Motor neuron (in vitro differentiated cells): ENCODE measurements at regions not wholly inside any gene's neighbourhood (a gene's known extent, or its start where the extent isn't known, plus 50 kb on each side); places are given as distances from the start of the nearest gene placed in this dataset.

Experiments
- ATAC-seq, 8 experiments: fragments of 200-7000 bp; cut with Tn5 transposase; replicated peaks in 6 of 8; 2 replicates each; pipeline ENCODE4 v1.8.0; 2021; ENCODE audit warnings: mild to moderate bottlenecking in 8 of 8, moderate library complexity in 8 of 8
- H3K27ac ChIP-seq, 2 donors: fragments of 250-450 bp; sonication (Bioruptor Pico); 2 replicates each; pipeline ENCODE4 v1.9.0; 2021; ENCODE audit warnings: antibody characterized with exemption in 2 of 2, mild to moderate bottlenecking in 2 of 2, moderate library complexity in 1 of 2
- H3K4me1 ChIP-seq, 2 donors: fragments of 250-450 bp; sonication (Bioruptor Pico); replicated peaks in 1 of 2; 2 replicates each; pipeline ENCODE4 v1.6.1; 2021; ENCODE audit warnings: antibody characterized with exemption in 2 of 2, mild to moderate bottlenecking in 2 of 2, moderate library complexity in 1 of 2
- H3K4me3 ChIP-seq, 5 donors: fragments of 250-450 bp; sonication (Bioruptor Pico); 2 replicates each; pipeline ENCODE4 v1.9.0; 2021; ENCODE audit warnings: antibody characterized with exemption in 5 of 5, mild to moderate bottlenecking in 5 of 5, moderate library complexity in 4 of 5
- WGBS, 10 experiments: fragments of 450-650 bp; shearing (Covaris generic); methylation state at CpG; one replicate each; pipeline ENCODE4 v1.0.0; 2022; 5-methylcytosine and 5-hydroxymethylcytosine counted together
- in situ Hi-C, 9 experiments: fragments of 400-800 bp; cut with MboI; loops; one replicate each; pipeline ENCODE4 v1.15.0; 2021; ENCODE audit warnings: low sequenced_read_pairs in 9 of 9, low pct_unique_long_range_greater_than_20kb in 2 of 9; ENCODE audit not compliant: unreplicated experiment in 9 of 9

- 0 to 90% (median 50%) methylated on average over 1 of the region's 1 CpG; no CpG with 5 or more reads in 5 of the 10 experiments for WGBS, 10 experiments
- ATAC-seq = peak in 7 of 8 experiments; percentile 47 to 95 (median 77)
- Histone ChIP-seq H3K27ac (no peak overlapping the region), H3K4me1 (peaks cover 6 to 8% of the 10 kb centered on the region in 2 donors), H3K4me3 (no peak overlapping the region)
- in situ Hi-C loops = loop anchor here in 2 of 9 experiments (25.0 kb wide), 2 partner anchors 175 to 575 kb away; partner anchors contain the start of gene BTG1 (in 2 of the 2)
These were observed 379.9 kb upstream of the DCN start for GRCh38 chr12:91562476-91562875.

GRCh38 chr12:91561958-91562325 is 379.3 kb upstream of the DCN start:
- ATAC-seq = no peak
- in situ Hi-C loops = loop anchor here in 2 of 9 experiments (25.0 kb wide), 2 partner anchors 175 to 575 kb away; partner anchors contain the start of gene BTG1 (in 2 of the 2)
- Histone ChIP-seq H3K4me3 (no peak overlapping the region), H3K4me1 (peaks cover 8% of the 10 kb centered on the region in 2 donors), H3K27ac (no peak overlapping the region)
- WGBS, 10 experiments = 0 to 100% (median 93%) methylated on average over 1 to 2 of the region's 2 CpGs; no CpG with 5 or more reads in 1 of the 10 experiments

- in situ Hi-C loops = loop anchor here in 2 of 9 experiments (25.0 kb wide), 2 partner anchors 174 to 576 kb away; partner anchors contain the start of gene BTG1 (in 2 of the 2)
- Histone ChIP-seq H3K4me3 (no peak overlapping the region), H3K27ac (no peak overlapping the region), H3K4me1 (peaks cover 11 to 13% of the 10 kb centered on the region in 2 donors)
- ATAC-seq = no peak
- WGBS, 10 experiments = 50 to 91% (median 77%) methylated on average over 2 to 3 of the region's 3 CpGs; no CpG with 5 or more reads in 1 of the 10 experiments
These were observed 378.8 kb upstream of the DCN start for GRCh38 chr12:91561301-91561957.

GRCh38 chr12:91556909-91557308 is 374.3 kb upstream of the DCN start:
- in situ Hi-C loops = loop anchor here in 2 of 9 experiments (25.0 kb wide), 2 partner anchors 170 to 580 kb away; partner anchors contain the start of gene BTG1 (in 2 of the 2)
- peaks cover 20 to 24% of the 10 kb centered on the region in 2 donors for H3K4me1 ChIP-seq
- peak overlapping the region; percentile 59 to 65 for H3K27ac ChIP-seq
- ATAC-seq = no peak
- 95 to 100% (median 100%) methylated on average over 1 to 2 of the region's 4 CpGs; no CpG with 5 or more reads in 7 of the 10 experiments for WGBS, 10 experiments
- no peak overlapping the region for H3K4me3 ChIP-seq

GRCh38 chr12:91555436-91556415 is 373.1 kb upstream of the DCN start:
- 27 to 74% (median 54%) methylated on average over 2 to 7 of the region's 7 CpGs for WGBS, 10 experiments
- peaks cover 20 to 24% of the 10 kb centered on the region in 2 donors for H3K4me1 ChIP-seq
- in situ Hi-C loops = loop anchor here in 2 of 9 experiments (25.0 kb wide), 2 partner anchors 168 to 582 kb away; partner anchors contain the start of gene BTG1 (in 2 of the 2)
- peak in 5 of 8 experiments; percentile 85 to 89 (median 88) for ATAC-seq
- no peak overlapping the region for H3K4me3 ChIP-seq
- H3K27ac ChIP-seq = peak overlapping the region; percentile 59 to 65

- in situ Hi-C loops = loop anchor here in 2 of 9 experiments (25.0 kb wide), 2 partner anchors 165 to 585 kb away; partner anchors contain the start of gene BTG1 (in 2 of the 2)
- no peak overlapping the region for H3K4me3 ChIP-seq
- no peak overlapping the region for H3K27ac ChIP-seq
- ATAC-seq = no peak
- WGBS, 10 experiments = 72 to 100% (median 91%) methylated on average over 1 to 8 of the region's 8 CpGs
- H3K4me1 ChIP-seq = peaks cover 18 to 24% of the 10 kb centered on the region in 2 donors
These were observed 369.3 kb upstream of the DCN start for GRCh38 chr12:91551927-91552326.

GRCh38 chr12:91551242-91551641 is 368.6 kb upstream of the DCN start:
- peaks cover 11 to 19% of the 10 kb centered on the region in 2 donors for H3K4me1 ChIP-seq
- no peak for ATAC-seq
- 88 to 100% (median 100%) methylated on average over 1 of the region's 1 CpG; no CpG with 5 or more reads in 1 of the 10 experiments for WGBS, 10 experiments
- H3K27ac ChIP-seq = no peak overlapping the region
- in situ Hi-C loops = loop anchor here in 2 of 9 experiments (25.0 kb wide), 2 partner anchors 164 to 586 kb away; partner anchors contain the start of gene BTG1 (in 2 of the 2)
- H3K4me3 ChIP-seq = no peak overlapping the region

- 4 to 100% (median 90%) methylated on average over 1 to 2 of the region's 2 CpGs; no CpG with 5 or more reads in 1 of the 10 experiments for WGBS, 10 experiments
- in situ Hi-C loops = no loop called here
These were observed 360.0 kb upstream of the DCN start for GRCh38 chr12:91542666-91543065.

GRCh38 chr12:91542067-91542466 is 359.4 kb upstream of the DCN start:
- no peak overlapping the region for H3K4me3 ChIP-seq
- in situ Hi-C loops = no loop called here
- H3K4me1 ChIP-seq = peaks cover 0 to 21% of the 10 kb centered on the region in 2 donors
- no peak overlapping the region for H3K27ac ChIP-seq
- ATAC-seq = peak in 6 of 8 experiments; percentile 63 to 94 (median 76)
- WGBS, 10 experiments = 0 to 100% (median 69%) methylated on average over 1 of the region's 1 CpG

More at GRCh38 chr12:91542666-91543065, 360.0 kb upstream of the DCN start:
- peak in 3 of 8 experiments; percentile 42 to 75 (median 70) for ATAC-seq
- Histone ChIP-seq H3K4me3 (no peak overlapping the region), H3K4me1 (peaks cover 0 to 21% of the 10 kb centered on the region in 2 donors), H3K27ac (no peak overlapping the region)

- WGBS, 10 experiments = 46 to 100% (median 95%) methylated on average over 1 to 4 of the region's 4 CpGs
- Histone ChIP-seq H3K4me1 (peaks cover 0 to 21% of the 10 kb centered on the region in 2 donors), H3K4me3 (no peak overlapping the region), H3K27ac (no peak overlapping the region)
- ATAC-seq = no peak
- in situ Hi-C loops = no loop called here
These were observed 355.8 kb upstream of the DCN start for GRCh38 chr12:91538418-91538817.

GRCh38 chr12:91533366-91533765 is 350.7 kb upstream of the DCN start:
- H3K4me3 ChIP-seq = no peak overlapping the region
- H3K4me1 ChIP-seq = no peaks in the 10 kb centered on the region
- no peak overlapping the region for H3K27ac ChIP-seq
- WGBS, 10 experiments = 14 to 100% (median 90%) methylated on average over 1 of the region's 1 CpG
- in situ Hi-C loops = no loop called here
- no peak for ATAC-seq

- 0 to 100% (median 100%) methylated on average over 1 of the region's 1 CpG; no CpG with 5 or more reads in 1 of the 10 experiments for WGBS, 10 experiments
- in situ Hi-C loops = no loop called here
- Histone ChIP-seq H3K27ac (no peak overlapping the region), H3K4me1 (no peaks in the 10 kb centered on the region), H3K4me3 (no peak overlapping the region)
- ATAC-seq = peak in 1 of 8 experiments; percentile 37
These were observed 347.2 kb upstream of the DCN start for GRCh38 chr12:91529829-91530228.
